Hypothalamus (tissue), 51 donors: ENCODE measurements at regions not wholly inside any gene's neighbourhood (a gene's known extent, or its start where the extent isn't known, plus 50 kb on each side); places are given as distances from the start of the nearest gene placed in this dataset.

Source experiments
- DNase-seq, 51 donors: peaks; one replicate each; lab custom pipeline; 2025; lab: John Stamatoyannopoulos, UW

DNA sequence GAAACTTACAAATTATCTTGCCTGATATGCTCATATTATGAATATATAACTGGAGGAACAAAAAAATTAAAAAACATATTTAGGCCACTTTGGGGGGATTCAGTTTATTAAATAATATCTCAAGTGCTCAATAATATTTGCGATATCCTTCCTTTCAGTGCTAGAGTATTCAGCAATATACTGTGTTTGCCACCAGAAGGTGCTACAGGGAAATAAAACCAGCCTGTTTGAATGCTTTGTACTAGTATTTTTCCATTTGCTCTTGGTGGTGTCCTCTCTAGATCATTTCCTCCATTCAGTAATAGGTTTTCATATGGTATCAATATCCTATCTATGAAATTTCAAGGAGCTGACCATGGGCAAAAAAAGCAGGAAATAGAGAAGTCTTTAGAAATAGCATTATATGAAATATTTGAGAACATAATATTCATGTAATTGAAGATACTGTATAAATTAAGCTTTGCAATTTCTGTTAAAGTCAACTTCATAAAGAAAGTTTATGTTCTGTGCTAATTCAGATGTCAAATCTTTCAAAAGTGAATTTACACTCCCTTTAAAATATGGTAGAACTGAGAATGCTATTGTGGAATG, 106.2 kb upstream of the NAV3 start:
- DNase-seq, result peak in 1 of 51 donors; percentile 14

DNA sequence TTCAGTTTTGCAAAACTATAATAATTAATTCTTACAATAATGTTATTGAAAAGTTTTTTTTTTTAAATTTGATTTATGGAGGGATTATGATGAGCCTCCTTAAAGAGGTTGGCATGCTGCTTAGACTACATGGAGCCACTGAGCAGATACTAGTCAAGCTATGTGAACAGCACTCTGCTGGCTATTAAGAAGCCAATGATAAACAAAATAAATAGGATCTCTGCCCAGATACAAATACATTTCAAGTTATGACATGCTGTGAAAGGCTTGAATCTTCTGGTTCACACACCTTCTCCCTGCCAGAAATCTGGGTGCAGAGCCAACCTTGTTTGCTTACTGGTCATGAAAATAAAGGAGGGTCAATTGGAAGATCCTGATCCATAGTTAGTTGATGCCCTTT, 107.4 kb upstream of the NAV3 start:
- DNase-seq, result no peak

DNA sequence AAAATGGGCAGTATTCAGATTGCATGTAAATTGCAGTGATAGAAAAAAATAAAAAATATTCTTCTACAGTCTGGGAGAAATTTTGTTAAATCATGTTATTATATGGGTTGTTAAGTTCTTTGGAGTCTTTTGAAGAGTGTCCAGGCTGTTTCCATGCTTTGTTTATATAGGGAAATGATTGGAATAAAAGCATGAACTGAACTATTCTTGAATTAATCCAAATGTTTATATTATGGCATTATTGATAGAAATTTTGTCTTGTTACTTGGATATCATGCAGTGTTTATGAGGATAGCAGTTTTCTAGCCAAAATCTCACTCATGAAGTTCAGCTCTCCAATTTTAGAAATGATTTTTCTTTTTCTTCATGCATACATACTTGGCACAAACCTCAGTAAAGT, 108.2 kb upstream of the NAV3 start:
- no peak for DNase-seq

DNA sequence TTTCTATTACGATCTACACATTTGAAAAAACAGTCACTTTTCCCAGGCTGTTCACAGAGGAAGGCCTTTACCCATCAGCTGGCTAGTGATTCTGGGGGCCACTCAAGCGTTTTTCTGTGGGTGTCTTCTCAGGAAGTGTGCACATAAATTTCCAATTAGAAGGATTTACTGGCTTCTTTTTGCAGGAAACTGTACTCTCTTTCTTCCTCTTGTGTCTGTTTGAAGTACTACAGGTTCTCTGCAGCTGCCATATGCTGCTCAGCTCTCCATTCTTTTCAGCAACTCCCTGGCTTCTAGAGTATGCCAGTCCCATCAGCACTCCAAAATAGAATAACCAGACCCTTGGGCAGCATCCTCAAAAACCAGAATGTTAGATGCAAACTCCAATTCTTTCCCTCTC, 110.4 kb upstream of the NAV3 start:
- DNase-seq, result no peak

DNA sequence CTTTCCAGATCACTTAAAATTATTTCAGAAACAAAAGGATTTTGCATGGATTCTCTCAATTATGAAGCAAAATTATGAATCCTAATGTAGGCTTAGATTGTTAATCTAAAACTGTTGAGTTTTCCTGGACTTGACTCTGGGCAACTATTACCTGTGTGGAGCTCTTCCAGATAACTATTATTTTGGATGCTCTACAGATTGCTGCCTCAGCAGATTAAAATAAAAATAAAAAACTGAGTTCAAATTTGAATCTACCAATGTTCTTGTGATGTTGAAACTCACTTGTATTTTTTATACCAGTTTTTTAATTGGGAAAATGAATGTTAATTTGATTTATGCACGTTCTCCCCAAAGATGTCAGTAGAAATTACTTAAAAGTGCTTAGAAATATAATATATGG, 120.5 kb upstream of the NAV3 start:
- no peak for DNase-seq

DNA sequence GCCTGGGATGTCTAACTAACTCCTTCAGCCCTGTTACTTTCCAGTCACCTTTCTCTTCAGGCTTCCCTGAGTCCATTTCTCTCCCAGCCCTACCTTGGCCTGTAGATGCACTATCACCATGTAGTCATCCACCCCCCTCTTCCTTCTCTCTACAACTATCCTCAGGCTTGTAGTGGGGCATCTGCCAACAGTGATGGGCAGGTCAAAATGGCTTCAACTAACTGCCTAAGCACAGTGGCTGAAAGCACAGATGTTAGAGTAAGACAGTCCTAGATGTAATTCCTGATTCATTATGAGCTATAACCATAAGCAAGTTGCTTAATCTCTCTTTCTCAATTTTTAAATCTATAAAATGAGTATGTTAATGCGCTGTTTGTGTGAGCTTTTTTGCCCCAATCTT, 133.6 kb upstream of the NAV3 start:
- no peak for DNase-seq

DNA sequence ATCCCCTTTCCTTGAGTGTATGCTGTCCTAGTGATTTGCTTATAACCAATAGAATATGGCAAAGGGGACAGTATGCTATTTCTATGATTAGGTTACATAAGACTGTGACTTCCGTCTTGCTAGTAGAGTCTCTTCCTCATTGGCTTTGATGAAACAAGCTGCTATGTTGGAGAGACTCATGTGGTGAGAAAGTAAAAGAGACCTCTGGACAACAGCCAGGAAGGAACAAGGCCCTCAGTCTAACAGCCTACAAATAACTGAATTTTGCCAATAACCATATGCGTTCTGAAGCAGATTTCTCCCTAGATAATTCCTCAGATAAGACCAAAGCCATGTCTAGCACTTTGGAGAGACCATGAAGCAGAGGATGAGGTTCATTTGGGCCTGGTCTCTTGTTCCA, 134.5 kb upstream of the NAV3 start:
- peak in 2 of 51 donors; percentile 3 to 21 for DNase-seq

DNA sequence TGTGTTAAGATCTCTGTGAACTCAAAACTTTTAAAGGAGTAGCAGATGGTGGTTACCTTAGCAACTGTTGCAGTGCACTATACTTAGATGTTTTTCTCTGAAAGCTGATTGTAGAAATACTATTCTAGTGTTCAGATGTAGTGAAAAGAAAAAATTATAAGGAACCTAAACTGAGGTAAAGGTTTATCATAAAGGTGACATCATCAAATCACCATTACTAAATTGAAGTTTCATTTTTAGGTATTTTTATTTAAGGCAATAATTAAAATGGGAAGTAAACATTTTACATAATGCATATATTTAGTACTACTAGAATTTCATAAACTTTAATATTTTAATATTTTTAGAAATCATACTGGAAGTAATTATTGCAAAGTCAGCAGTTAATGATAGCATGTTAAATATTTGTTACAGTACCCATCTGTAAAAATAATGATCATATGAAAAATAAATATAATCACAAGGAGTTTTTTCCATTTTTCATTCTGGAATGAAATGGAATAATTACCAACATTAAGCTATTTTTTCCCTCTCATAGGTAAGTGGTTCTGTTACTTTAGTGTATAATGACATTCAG, 141.1 kb upstream of the NAV3 start:
- no peak for DNase-seq

DNA sequence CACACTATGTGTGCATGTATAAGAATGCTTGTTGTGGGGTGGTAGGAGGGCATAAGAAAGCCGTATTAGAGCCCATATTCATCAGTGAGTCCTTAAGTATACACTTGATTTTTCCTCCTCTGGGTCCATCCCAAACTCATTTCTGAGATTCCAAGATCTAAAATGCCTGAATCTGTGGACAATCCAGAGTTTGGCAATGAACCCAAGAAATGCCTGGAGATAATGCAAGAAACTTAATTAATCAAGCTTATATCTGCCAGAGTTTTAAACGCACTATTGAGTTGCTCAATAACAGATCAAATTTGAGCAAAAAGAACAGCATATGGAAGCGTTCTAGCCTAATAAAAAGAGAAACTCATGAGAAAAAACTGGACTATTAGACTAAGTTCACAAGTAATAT, 143.4 kb upstream of the NAV3 start:
- DNase-seq, result no peak

DNA sequence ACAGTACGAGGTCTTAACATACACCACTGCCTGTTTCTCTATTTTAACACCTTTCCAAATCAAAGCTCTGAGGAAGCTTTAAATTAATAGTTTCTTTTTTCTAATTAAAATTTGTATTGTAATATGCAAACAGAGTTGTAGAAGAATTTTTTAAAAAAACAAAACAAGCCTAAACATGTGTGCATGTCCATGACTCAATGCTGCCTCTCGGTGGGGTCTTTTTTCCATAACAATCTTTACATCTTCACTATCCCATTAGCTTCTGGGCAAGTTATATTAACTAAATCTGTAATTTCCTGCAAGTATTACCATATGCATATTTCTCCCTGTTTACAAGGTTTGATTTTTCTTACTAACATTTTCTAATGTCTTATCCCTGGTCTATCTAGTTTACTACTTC, 143.9 kb upstream of the NAV3 start:
- DNase-seq, result no peak

DNA sequence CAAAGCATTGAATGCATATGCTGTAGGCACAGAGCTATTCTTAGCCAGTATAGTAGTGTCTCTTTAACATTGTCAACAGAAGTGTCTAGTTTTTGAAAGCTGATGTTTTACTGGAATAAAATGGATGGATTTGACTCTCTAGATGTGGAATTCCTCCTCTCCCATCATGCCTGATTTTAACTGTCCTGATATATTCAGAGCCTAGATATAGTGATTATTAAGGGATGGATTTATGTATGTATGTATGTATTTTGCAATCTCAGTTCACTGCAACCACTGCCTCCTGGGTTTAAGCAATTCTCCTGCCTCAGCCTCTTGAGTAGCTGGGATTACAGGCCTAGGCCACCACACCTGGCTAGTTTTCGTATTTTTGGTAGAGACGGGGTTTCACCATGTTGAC, 144.8 kb upstream of the NAV3 start:
- DNase-seq, result no peak

DNA sequence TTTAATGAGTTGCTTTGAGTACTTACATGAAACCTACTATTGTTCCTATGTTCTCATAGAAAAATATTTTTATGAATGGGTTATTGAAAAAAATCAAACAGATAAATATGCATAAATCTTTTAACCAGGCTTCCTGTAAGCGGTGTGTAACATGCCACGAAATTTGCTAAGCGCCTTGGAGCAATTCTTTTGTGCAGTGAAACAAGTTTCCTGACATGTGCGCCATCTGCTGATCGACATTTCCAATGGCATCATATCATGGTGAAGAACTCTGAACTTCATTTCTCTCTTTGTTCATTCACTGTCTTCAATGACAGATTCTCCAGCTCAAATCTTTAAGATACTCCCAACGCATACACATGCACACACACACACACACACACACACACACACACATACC, 145.6 kb upstream of the NAV3 start:
- peak in 33 of 51 donors; percentile 0 to 69 (median 36) for DNase-seq

DNA sequence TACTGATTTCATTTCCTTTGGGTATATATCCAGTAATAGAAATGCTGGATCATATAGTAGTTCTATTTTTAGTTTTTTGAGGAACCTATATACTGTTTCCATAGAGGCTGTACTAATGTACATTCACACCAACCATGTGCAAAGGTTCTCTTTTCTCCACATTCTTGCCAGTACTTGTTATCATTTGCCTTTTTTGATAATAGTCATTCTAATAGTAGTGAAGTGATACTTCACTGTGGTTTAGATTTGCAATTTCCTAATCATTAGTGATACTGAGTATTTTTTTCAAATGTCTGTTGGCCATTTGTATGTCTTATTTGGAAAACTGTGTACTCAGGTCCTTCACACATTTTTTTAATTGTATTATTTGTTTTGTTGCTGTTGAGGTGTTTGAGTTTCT, 148.2 kb upstream of the NAV3 start:
- no peak for DNase-seq

DNA sequence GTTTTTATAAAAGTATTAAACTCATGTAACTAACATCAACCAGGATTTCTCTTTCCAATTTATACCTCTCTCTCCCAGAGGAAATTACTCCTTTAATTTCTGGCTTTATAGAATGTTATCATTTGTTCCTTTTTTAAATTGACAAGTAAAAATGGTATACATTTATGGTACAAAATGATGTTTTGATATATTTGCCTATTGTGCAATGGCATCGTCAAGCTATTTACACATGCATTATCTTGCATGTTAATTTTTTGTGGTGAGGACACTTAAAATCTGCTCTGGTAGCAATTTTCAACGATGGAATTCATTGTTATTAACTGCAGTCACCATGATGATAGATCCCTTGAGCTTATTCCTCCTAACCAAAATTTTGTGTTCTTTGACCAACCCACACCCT, 149.0 kb upstream of the NAV3 start:
- DNase-seq, result no peak

DNA sequence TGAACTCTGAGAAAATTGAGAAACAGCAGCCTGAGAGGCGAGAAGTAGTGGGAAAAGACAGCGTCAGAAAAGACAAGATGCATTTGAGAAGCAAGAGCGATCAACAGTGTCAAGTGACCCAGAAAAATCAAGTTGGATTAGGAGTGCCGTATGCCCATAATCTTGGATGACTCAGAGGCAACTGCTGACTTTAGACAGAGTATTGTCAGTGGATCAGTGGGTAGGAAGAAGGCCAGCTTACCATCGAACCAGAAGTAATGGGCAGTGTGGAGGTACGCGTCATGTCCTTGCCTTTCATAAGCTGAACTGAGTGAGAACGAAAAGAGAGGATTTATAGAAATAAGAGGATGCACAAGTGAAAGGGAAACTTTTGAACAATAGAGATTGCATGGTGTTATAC, 151.0 kb upstream of the NAV3 start:
- no peak for DNase-seq

DNA sequence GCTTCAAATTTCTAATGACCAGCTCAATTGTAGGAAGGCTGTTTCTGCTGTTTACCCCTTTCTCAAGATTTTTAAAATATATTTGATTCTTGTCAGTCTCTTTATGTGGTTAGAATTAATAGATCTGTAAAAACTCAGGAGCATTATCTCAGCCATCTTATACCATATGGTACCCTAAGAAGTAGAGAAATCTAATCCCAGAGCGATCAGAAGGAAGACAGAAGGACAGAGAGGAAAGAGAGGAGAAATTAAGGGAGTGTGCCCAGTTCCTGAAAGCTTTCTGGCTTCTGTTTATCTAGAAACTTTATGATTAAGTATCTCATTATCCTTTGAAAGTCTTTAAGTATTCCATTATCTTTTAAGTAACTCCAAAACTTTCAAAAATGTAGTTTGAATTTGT, 152.1 kb upstream of the NAV3 start:
- no peak for DNase-seq

DNA sequence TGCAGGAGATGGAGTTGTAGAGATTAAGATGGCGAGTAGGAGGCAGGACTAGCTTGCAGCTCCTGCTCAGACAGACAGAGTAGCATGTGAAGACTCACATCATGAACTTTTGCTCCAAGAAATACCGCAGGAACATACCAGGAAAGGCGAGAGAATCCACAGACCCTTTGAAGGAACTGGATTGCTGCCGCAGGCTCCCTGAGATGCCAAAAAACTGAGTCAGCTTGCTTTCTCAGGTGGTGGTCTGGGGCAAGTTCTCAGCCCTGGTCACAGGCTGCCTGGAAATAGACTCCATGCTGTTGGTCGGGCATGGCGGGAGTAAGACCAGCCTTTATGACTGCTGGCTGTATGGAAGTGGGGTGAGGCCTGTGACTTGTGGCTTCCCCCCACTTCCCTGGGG, 163.6 kb upstream of the NAV3 start:
- no peak for DNase-seq

DNA sequence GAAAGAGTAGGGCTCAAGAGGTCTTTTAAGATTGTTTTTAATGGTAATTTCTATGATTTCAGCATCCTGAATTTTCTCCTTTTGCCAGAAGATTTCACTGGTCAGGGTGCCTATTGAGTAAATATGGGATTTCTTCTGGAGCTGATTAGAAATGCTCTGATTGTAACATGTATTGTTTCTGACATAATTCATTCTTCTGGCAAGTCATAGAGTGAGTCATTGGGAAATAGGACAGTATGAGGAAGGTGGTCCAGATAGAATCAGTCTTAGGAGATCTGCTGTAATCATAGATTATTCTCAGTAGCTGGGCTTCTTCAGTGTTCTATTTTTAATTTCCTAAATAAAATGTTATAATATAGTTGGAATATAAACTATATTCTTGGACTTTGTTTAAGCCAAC, 182.0 kb upstream of the NAV3 start:
- DNase-seq, result no peak

DNA sequence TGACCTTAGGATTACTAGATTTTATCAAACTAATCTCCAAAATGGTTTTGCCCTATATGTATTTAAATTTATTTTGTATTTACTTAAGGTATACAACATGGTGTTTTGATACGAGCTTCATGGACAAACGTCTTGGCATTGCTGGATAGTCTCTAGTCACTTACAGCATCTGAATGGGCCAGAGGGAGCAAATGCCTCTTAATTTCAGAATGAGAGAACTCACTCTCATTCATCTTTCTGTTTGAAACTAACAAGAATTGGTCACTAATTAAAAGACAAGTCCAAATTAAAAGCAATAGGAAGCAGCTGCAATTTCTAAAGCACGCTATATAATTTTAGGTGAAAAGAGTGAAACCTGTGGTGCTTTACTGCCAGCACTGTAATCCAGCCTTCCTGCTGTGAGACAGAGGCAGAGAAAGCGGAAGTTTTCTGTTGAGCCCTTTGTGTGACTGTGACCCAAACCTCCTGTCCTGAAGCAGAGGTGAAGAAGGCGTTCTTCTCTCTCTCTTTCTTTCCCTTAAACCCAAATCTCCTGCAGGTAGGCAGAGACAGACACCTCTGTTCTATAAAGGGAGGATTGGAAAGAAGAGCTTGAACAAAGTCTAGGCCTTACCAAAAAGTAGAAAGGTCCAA, 184.6 kb upstream of the NAV3 start:
- no peak for DNase-seq

DNA sequence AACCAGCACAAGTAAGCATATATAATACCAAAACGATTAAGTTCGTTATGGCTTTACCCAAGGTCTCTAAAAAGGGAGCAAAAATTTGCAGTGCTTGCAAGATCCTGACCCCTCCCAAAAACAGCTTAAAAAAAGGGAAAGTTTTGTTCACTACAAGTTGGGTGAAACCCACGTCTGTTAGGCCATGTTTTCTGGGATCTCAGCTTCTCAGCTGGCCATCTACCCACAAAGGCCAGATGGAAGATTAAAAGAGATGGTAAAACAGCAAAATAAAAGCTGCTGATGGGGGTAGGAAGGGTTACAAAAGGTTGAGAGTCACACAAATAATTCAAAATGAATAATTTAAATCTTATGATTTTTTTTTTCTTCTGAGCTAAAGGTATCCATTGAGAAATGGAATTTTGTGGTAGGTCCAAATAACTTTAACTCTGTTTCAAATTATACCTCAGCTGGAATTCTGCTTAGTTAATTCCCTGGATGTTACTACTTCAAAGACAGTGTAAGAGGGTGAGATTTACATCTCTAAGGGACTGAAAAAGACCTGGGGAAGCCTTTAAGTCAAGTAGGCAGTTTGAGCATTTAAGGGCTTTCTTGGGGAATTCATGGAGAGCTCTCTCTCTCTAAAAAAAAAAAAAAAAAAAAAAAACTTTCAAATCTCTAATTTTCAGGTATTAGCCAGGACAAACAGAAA, 185.6 kb upstream of the NAV3 start:
- DNase-seq, result no peak

DNA sequence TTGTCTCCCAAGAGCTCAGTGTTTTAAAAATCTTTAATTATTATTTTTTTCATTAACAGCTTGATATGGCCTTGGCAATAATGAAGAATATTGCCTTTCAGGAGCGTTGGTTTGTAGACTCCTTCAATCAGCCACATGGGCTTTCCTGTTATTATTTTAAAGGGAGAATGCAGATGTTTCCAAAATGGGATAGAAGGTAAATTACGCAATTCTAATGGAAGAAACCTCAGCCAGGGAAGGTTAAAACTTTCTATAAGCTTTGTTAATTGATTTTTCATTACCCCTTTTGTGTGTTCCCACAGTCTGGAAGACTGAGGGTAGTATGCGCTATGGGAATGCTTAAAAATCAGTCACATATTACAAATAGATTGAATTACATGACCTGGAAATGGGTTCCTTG, 188.4 kb upstream of the NAV3 start:
- no peak for DNase-seq

DNA sequence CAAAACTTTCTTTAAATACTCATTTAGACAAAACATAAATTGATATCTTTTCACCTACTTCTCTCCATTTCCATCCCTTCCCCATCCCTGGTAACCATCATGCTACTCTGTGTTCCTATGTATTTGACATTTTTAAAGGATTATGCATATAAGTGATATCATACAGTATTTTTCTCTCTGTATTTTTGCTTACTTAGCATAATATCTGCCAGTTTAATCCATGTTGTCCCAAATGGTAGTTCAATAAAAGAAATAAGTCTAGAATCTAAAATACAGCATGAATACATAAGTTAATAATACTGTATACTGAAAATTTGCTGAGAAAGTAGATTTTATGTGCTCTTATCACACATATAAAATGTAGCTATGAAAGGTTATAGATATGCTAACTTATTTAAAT, 190.3 kb upstream of the NAV3 start:
- DNase-seq, result no peak
